Neural cell (in vitro differentiated cells): ENCODE measurements at regions not wholly inside any gene's neighbourhood (a gene's known extent, or its start where the extent isn't known, plus 50 kb on each side); places are given as distances from the start of the nearest gene placed in this dataset.

ENCODE experiments used
- H2AFZ ChIP-seq: fragments of 200-600, 300-800 bp; sonication (generic), shearing (Covaris generic); 2 replicates; pipeline ENCODE4 v1.6.0; 2014; ENCODE audit warnings: low read depth, mild to moderate bottlenecking, antibody characterized with exemption, low read length, moderate library complexity
- H3F3A ChIP-seq: fragments of 200-600 bp; shearing (Covaris generic); 2 replicates; pipeline ENCODE4 v1.6.1; 2016; ENCODE audit warnings: mild to moderate bottlenecking, moderate library complexity, mixed read lengths, antibody characterized with exemption, low read length; ENCODE audit not compliant: insufficient read depth, poor library complexity, severe bottlenecking
- H3K27ac ChIP-seq: fragments of 200-600, 300-800 bp; sonication (generic), shearing (Covaris generic); 2 replicates; pipeline ENCODE4 v1.5.1; 2014; ENCODE audit warnings: mild to moderate bottlenecking, low read length, moderate library complexity
- H3K27me3 ChIP-seq: fragments of 300-800, 200-600 bp; sonication (generic), shearing (Covaris generic); 2 replicates; pipeline ENCODE4 v1.6.0; 2014; ENCODE audit warnings: mild to moderate bottlenecking, low read depth, low read length, moderate library complexity; ENCODE audit not compliant: insufficient read depth
- H3K36me3 ChIP-seq: fragments of 300-800, 200-600 bp; sonication (generic), shearing (Covaris generic); 2 replicates; pipeline ENCODE4 v1.5.1; 2014; ENCODE audit warnings: mild to moderate bottlenecking, antibody characterized with exemption, low read length, moderate library complexity; ENCODE audit not compliant: insufficient read depth
- H3K4me2 ChIP-seq: fragments of 300-800, 200-600 bp; sonication (generic), shearing (Covaris generic); 2 replicates; pipeline ENCODE4 v1.6.0; 2014; ENCODE audit warnings: mild to moderate bottlenecking, low read length
- H3K4me3 ChIP-seq: fragments of 300-800, 200-600 bp; sonication (generic), shearing (Covaris generic); 2 replicates; pipeline ENCODE4 v1.5.1; 2014; ENCODE audit warnings: mild to moderate bottlenecking, low read length, moderate library complexity
- H3K79me2 ChIP-seq: fragments of 200-600 bp; shearing (Covaris generic); replicated peaks from 2 replicates; pipeline ENCODE4 v1.6.0; 2014; ENCODE audit warnings: mild to moderate bottlenecking, low read length, moderate library complexity; ENCODE audit not compliant: insufficient read depth
- H3K9ac ChIP-seq: fragments of 300-800, 200-600 bp; sonication (generic), shearing (Covaris generic); 2 replicates; pipeline ENCODE4 v1.6.1; 2016; ENCODE audit warnings: mild to moderate bottlenecking, low read length, mixed read lengths
- H3K9me2 ChIP-seq: fragments of 200-600 bp; shearing (Covaris generic); 2 replicates; pipeline ENCODE4 v1.6.1; 2016; ENCODE audit warnings: mild to moderate bottlenecking, low read length, mixed read lengths; ENCODE audit not compliant: insufficient read depth
- H3K9me3 ChIP-seq: fragments of 200-600, 300-800 bp; sonication (generic), shearing (Covaris generic); 2 replicates; pipeline ENCODE4 v1.6.1; 2016; ENCODE audit warnings: mild to moderate bottlenecking, mixed run types, low read length, moderate library complexity, mixed read lengths
- H4K20me1 ChIP-seq: fragments of 200-600 bp; shearing (Covaris generic); 2 replicates; pipeline ENCODE4 v1.6.1; 2016; ENCODE audit warnings: mild to moderate bottlenecking, mixed run types; ENCODE audit not compliant: insufficient read depth
- EP300 ChIP-seq: fragments of 450-650 bp; conservative IDR thresholded peaks from 2 replicates; pipeline ENCODE4 v1.6.1; 2014; ENCODE audit warnings: antibody characterized with exemption, mild to moderate bottlenecking, moderate library complexity; ENCODE audit not compliant: poor library complexity, severe bottlenecking
- EZH2 ChIP-seq: fragments of 200-600, 300-800 bp; shearing (Covaris generic), sonication (generic); IDR thresholded peaks from 2 replicates; pipeline ENCODE4 v1.6.1; 2014; ENCODE audit warnings: antibody characterized with exemption, low read length, borderline replicate concordance, mild to moderate bottlenecking; ENCODE audit not compliant: insufficient read depth, poor library complexity, severe bottlenecking
- MXI1 ChIP-seq: fragments of 450-650 bp; conservative IDR thresholded peaks from 2 replicates; pipeline ENCODE4 v1.6.1; 2014; ENCODE audit warnings: antibody characterized with exemption, mild to moderate bottlenecking; ENCODE audit not compliant: poor library complexity, severe bottlenecking
- POLR2AphosphoS5 ChIP-seq: IDR thresholded peaks from 2 replicates; pipeline ENCODE4 v1.6.1; 2012
- RAD21 ChIP-seq: fragments of 450-650 bp; conservative IDR thresholded peaks from 2 replicates; pipeline ENCODE4 v1.6.1; 2014; ENCODE audit warnings: antibody characterized with exemption, mild to moderate bottlenecking, moderate library complexity
- SMC3 ChIP-seq: fragments of 450-650 bp; conservative IDR thresholded peaks from 2 replicates; pipeline ENCODE4 v1.6.1; 2014; ENCODE audit warnings: antibody characterized with exemption, mild to moderate bottlenecking, moderate library complexity; ENCODE audit not compliant: poor library complexity
- TAF1 ChIP-seq: IDR thresholded peaks from 2 replicates; pipeline ENCODE4 v1.6.1; 2012; ENCODE audit warnings: low read depth
- TF ChIP-seq, protein P1 (sequence below): IDR thresholded peaks from 2 replicates; pipeline ENCODE4 v1.6.1; 2012; ENCODE audit warnings: borderline replicate concordance
- TF ChIP-seq, protein P2 (sequence below): fragments of 450-650 bp; IDR thresholded peaks from 2 replicates; pipeline ENCODE4 v1.5.1; 2014; ENCODE audit warnings: antibody characterized with exemption, mild to moderate bottlenecking, moderate library complexity; ENCODE audit not compliant: poor library complexity, severe bottlenecking

DNA sequence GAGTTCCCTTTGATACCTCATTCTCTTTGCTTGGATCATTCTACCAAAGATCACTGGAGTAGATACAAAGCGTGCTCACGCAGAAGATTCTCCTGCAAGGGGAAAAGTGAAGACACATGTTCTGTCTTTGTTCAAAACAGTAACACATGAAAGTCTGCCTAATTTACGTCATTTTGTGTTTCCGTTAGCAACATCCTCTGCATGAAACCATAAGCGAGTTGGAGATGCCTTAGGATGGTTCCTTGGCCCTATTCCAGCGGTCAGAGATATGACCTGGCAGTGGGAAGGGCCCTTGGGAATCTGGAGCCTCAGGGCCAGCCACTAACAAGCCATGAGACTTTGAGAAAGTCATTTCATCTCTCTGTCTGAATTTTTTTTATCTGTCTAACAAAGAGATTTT lies 180.9 kb upstream of the TWIST2 start:
- Histone ChIP-seq H3K9me3 (no peaks in the 10 kb centered on the region), H3K4me2 (no peak overlapping the region), H3F3A (no peaks in the 10 kb centered on the region), H3K27ac (no peak overlapping the region), H3K9me2 (no peaks in the 10 kb centered on the region), H4K20me1 (no peaks in the 10 kb centered on the region), H3K79me2 (no peaks in the 10 kb centered on the region), H3K36me3 (no peaks in the 10 kb centered on the region), H2AFZ (no peak overlapping the region), H3K9ac (no peak overlapping the region), H3K4me3 (no peak overlapping the region), H3K27me3 (no peaks in the 10 kb centered on the region)
- TF ChIP-seq, protein P1, sequence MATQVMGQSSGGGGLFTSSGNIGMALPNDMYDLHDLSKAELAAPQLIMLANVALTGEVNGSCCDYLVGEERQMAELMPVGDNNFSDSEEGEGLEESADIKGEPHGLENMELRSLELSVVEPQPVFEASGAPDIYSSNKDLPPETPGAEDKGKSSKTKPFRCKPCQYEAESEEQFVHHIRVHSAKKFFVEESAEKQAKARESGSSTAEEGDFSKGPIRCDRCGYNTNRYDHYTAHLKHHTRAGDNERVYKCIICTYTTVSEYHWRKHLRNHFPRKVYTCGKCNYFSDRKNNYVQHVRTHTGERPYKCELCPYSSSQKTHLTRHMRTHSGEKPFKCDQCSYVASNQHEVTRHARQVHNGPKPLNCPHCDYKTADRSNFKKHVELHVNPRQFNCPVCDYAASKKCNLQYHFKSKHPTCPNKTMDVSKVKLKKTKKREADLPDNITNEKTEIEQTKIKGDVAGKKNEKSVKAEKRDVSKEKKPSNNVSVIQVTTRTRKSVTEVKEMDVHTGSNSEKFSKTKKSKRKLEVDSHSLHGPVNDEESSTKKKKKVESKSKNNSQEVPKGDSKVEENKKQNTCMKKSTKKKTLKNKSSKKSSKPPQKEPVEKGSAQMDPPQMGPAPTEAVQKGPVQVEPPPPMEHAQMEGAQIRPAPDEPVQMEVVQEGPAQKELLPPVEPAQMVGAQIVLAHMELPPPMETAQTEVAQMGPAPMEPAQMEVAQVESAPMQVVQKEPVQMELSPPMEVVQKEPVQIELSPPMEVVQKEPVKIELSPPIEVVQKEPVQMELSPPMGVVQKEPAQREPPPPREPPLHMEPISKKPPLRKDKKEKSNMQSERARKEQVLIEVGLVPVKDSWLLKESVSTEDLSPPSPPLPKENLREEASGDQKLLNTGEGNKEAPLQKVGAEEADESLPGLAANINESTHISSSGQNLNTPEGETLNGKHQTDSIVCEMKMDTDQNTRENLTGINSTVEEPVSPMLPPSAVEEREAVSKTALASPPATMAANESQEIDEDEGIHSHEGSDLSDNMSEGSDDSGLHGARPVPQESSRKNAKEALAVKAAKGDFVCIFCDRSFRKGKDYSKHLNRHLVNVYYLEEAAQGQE: no peak

DNA sequence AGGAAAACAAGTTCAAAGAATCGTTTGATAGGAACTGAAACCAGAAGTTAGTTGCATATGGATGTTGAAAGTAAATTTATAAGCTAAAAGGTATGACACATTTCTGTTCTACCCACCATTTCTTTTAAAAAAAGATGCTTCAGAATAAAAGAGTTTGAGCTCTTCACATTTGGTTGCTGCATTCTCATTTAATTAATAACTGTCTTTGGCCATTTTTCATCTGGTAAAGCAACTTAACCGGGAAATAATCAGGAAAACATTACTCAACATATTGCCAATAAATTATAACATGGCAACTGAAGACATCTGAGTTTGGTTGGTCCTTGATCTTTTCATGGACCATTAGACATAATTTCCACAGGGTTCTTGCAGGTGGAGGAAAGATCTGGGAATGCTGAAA lies 180.2 kb upstream of the TWIST2 start:
- Histone ChIP-seq H3K4me2 (no peak overlapping the region), H2AFZ (no peak overlapping the region)
- TF ChIP-seq RAD21 (no peak), EZH2 (no peak), SMC3 (no peak), EP300 (no peak), TAF1 (no peak), POLR2AphosphoS5 (no peak), MXI1 (no peak)
- TF ChIP-seq, protein P1: no peak
- TF ChIP-seq, protein P2, sequence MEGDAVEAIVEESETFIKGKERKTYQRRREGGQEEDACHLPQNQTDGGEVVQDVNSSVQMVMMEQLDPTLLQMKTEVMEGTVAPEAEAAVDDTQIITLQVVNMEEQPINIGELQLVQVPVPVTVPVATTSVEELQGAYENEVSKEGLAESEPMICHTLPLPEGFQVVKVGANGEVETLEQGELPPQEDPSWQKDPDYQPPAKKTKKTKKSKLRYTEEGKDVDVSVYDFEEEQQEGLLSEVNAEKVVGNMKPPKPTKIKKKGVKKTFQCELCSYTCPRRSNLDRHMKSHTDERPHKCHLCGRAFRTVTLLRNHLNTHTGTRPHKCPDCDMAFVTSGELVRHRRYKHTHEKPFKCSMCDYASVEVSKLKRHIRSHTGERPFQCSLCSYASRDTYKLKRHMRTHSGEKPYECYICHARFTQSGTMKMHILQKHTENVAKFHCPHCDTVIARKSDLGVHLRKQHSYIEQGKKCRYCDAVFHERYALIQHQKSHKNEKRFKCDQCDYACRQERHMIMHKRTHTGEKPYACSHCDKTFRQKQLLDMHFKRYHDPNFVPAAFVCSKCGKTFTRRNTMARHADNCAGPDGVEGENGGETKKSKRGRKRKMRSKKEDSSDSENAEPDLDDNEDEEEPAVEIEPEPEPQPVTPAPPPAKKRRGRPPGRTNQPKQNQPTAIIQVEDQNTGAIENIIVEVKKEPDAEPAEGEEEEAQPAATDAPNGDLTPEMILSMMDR: no peak

More for the DNA sequence above, 180.2 kb upstream of the TWIST2 start:
- H3K9me2 ChIP-seq: no peaks in the 10 kb centered on the region
- no peaks in the 10 kb centered on the region for H4K20me1 ChIP-seq
- no peak overlapping the region for H3K4me3 ChIP-seq
- H3K79me2 ChIP-seq: no peaks in the 10 kb centered on the region
- no peak overlapping the region for H3K9ac ChIP-seq
- H3K27me3 ChIP-seq: no peaks in the 10 kb centered on the region
- no peaks in the 10 kb centered on the region for H3K9me3 ChIP-seq
- no peaks in the 10 kb centered on the region for H3K36me3 ChIP-seq
- H3F3A ChIP-seq: no peaks in the 10 kb centered on the region
- no peak overlapping the region for H3K27ac ChIP-seq
